ENCODE measurements at regions not wholly inside any gene's neighbourhood (a gene's known extent, or its start where the extent isn't known, plus 50 kb on each side); places are given as distances from the start of the nearest gene placed in this dataset.
"Not testable (repeated sequence)": the region's sequence is repeated elsewhere in the genome, so short reads cannot be mapped to it uniquely, and the experiment has no call there.

GRCh38 chr4:82301390-82301789 is 72.4 kb downstream of the HNRNPD start:
- not testable (repeated sequence) for DNase-seq

- DNase-seq, result no peak
These were observed 80.5 kb downstream of the HNRNPD start for GRCh38 chr4:82293304-82293703.

GRCh38 chr4:82287720-82288119 is 86.1 kb downstream of the HNRNPD start:
- no peak for DNase-seq

GRCh38 chr4:82284858-82285805 is 88.7 kb downstream of the HNRNPD start:
- DNase-seq, result peak; percentile 98

GRCh38 chr4:82284475-82284857 is 89.3 kb downstream of the HNRNPD start:
- DNase-seq, result peak; percentile 7

GRCh38 chr4:82282875-82283274 is 90.9 kb downstream of the HNRNPD start:
- DNase-seq, result no peak

GRCh38 chr4:82279550-82279949 is 94.2 kb downstream of the HNRNPD start:
- not testable (repeated sequence) for DNase-seq

GRCh38 chr4:82276332-82276640 is 97.5 kb downstream of the HNRNPD start:
- no peak for DNase-seq

- no peak for DNase-seq
These were observed 98.1 kb downstream of the HNRNPD start for GRCh38 chr4:82275431-82276331.

- DNase-seq, result not testable (repeated sequence)
These were observed 99.1 kb downstream of the HNRNPD start for GRCh38 chr4:82274700-82275099.

GRCh38 chr4:82272523-82272922 is 101.3 kb downstream of the HNRNPD start:
- not testable (repeated sequence) for DNase-seq

GRCh38 chr4:82271915-82272480 is 101.8 kb downstream of the HNRNPD start:
- DNase-seq, result not testable (repeated sequence)

- DNase-seq, result no peak
These were observed 105.0 kb downstream of the HNRNPD start for GRCh38 chr4:82268826-82269193.

GRCh38 chr4:82268050-82268825 is 105.6 kb downstream of the HNRNPD start:
- peak; percentile 4 for DNase-seq

- no peak for DNase-seq
These were observed 106.3 kb downstream of the HNRNPD start for GRCh38 chr4:82267506-82267905.

GRCh38 chr4:82266345-82266744 is 107.4 kb downstream of the HNRNPD start:
- no peak for DNase-seq

- DNase-seq, result no peak
These were observed 112.7 kb downstream of the HNRNPD start for GRCh38 chr4:82261084-82261483.

- DNase-seq, result no peak
These were observed 113.2 kb downstream of the HNRNPD start for GRCh38 chr4:82260632-82261031.

- no peak for DNase-seq
These were observed 117.1 kb downstream of the HNRNPD start for GRCh38 chr4:82256718-82257117.

GRCh38 chr4:82255657-82256056 is 118.1 kb downstream of the HNRNPD start:
- no peak for DNase-seq

- no peak for DNase-seq
These were observed 124.7 kb downstream of the HNRNPD start for GRCh38 chr4:82248903-82249632.

GRCh38 chr4:82247629-82248028 is 126.2 kb downstream of the HNRNPD start:
- DNase-seq, result no peak

Data from T1000 (cell line).